Testis (tissue), 2 donors: ENCODE measurements at regions not wholly inside any gene's neighbourhood (a gene's known extent, or its start where the extent isn't known, plus 50 kb on each side); places are given as distances from the start of the nearest gene placed in this dataset.

Experiments
- CTCF ChIP-seq, 3 experiments: fragments of 450-650 bp in 2 of 3; fragments of 200-600 bp in 1 of 3; sonication (generic) in 1 of 3; IDR thresholded peaks; one replicate each; pipeline ENCODE4 v1.5.1; 2016 to 2019; ENCODE audit warnings: antibody characterized with exemption in 3 of 3, mild to moderate bottlenecking in 2 of 3, moderate library complexity in 1 of 3
- POLR2A ChIP-seq: fragments of 450-650 bp; IDR thresholded peaks from one replicate; pipeline ENCODE4 v1.6.1; 2017; ENCODE audit warnings: antibody characterized with exemption, mild to moderate bottlenecking, moderate library complexity

- no peak for TF ChIP-seq CTCF (IDR thresholded peaks at IDR 0.05)
- TF ChIP-seq POLR2A = no peak
Measured at GRCh38 chr9:91034976-91035824, 233.6 kb downstream of the SYK start.
